Lower leg skin (tissue), 4 donors: ENCODE measurements at regions not wholly inside any gene's neighbourhood (a gene's known extent, or its start where the extent isn't known, plus 50 kb on each side); places are given as distances from the start of the nearest gene placed in this dataset.

Source experiments
- DNase-seq, 2 donors: peaks; one replicate each; pipeline ENCODE4 v3.0.0-alpha.2; 2019; ENCODE audit warnings: low spot score in 2 of 2
- H3K4me3 ChIP-seq: fragments of 200-600 bp; sonication (generic); 2 replicates; pipeline ENCODE4 v1.5.1; 2017; ENCODE audit warnings: mild to moderate bottlenecking, low read depth; ENCODE audit not compliant: poor library complexity, severe bottlenecking
- CTCF ChIP-seq, 3 donors: fragments of 450-650 bp; IDR thresholded peaks; one replicate each; pipeline ENCODE4 v1.5.1; 2016; ENCODE audit warnings: antibody characterized with exemption in 3 of 3, mild to moderate bottlenecking in 3 of 3, moderate library complexity in 2 of 3
- POLR2A ChIP-seq, 2 donors: fragments of 450-650 bp; IDR thresholded peaks; one replicate each; pipeline ENCODE4 v1.6.1; 2016 to 2017; ENCODE audit warnings: antibody characterized with exemption in 2 of 2, mild to moderate bottlenecking in 1 of 2, moderate library complexity in 1 of 2
- WGBS, 2 donors: methylation state at CpG; one replicate each; pipeline ENCODE4 v1.1.5; 2018; 5-methylcytosine and 5-hydroxymethylcytosine counted together
- intact Hi-C: fragments of 100-400 bp; cut with DNase I; formaldehyde crosslinking; loops from one replicate; pipeline ENCODE4 v1.15.0; 2023; ENCODE audit warnings: low total_unique reads

GRCh38 chrX:73270753-73271152 is 56.1 kb upstream of the NAP1L2 start:
- intact Hi-C loops = no loop called here
- WGBS, 2 donors = 79 to 86% methylated on average over 2 of the region's 2 CpGs
- DNase-seq = no peak
- no peak for TF ChIP-seq CTCF (IDR thresholded peaks at IDR 0.05)
- TF ChIP-seq POLR2A (IDR thresholded peaks at IDR 0.05) = no peak
- H3K4me3 ChIP-seq = no peak overlapping the region

GRCh38 chrX:73268463-73268862 is 53.8 kb upstream of the NAP1L2 start:
- no peak overlapping the region for H3K4me3 ChIP-seq
- no peak for DNase-seq
- WGBS, 2 donors = 33 to 64% methylated on average over 1 of the region's 1 CpG
- intact Hi-C loops = no loop called here
- TF ChIP-seq CTCF (IDR thresholded peaks at IDR 0.05) = no peak
- no peak for TF ChIP-seq POLR2A (IDR thresholded peaks at IDR 0.05)

- intact Hi-C loops = no loop called here
- DNase-seq = no peak
- no peak overlapping the region for H3K4me3 ChIP-seq
- TF ChIP-seq POLR2A (IDR thresholded peaks at IDR 0.05) = no peak
- TF ChIP-seq CTCF (IDR thresholded peaks at IDR 0.05) = no peak
Observed at GRCh38 chrX:73267979-73268378, 53.3 kb upstream of the NAP1L2 start.

GRCh38 chrX:73267206-73267605 is 52.6 kb upstream of the NAP1L2 start:
- DNase-seq = peak in 1 of 2 donors; percentile 13
- intact Hi-C loops = no loop called here
- H3K4me3 ChIP-seq = no peak overlapping the region
- TF ChIP-seq CTCF (IDR thresholded peaks at IDR 0.05) (no peak), POLR2A (IDR thresholded peaks at IDR 0.05) (no peak)

GRCh38 chrX:73266766-73267165 is 52.1 kb upstream of the NAP1L2 start:
- TF ChIP-seq POLR2A (IDR thresholded peaks at IDR 0.05) = no peak
- TF ChIP-seq CTCF (IDR thresholded peaks at IDR 0.05) = no peak
- no peak overlapping the region for H3K4me3 ChIP-seq
- intact Hi-C loops = no loop called here
- 46 to 64% methylated on average over 2 of the region's 2 CpGs for WGBS, 2 donors
- no peak for DNase-seq
